Endothelial cell of umbilical vein (primary cell): ENCODE measurements at regions not wholly inside any gene's neighbourhood (a gene's known extent, or its start where the extent isn't known, plus 50 kb on each side); places are given as distances from the start of the nearest gene placed in this dataset.

Experiments used
- BruUV-seq: library from RNA; stranded (reverse); fragments of 400-500 nt; replicated peaks from 2 replicates; lab custom pipeline; 2021; lab: Mats Ljungman, UMichigan
- CTCF ChIA-PET: fragments of 300-600, 350-600 bp; sonication (Branson Sonifier 250); formaldehyde crosslinking; loops from one replicate; lab custom pipeline; 2021; ENCODE audit warnings: antibody characterized with exemption, inconsistent platforms; lab: Charles Lee
- POLR2A ChIA-PET: fragments of 300-600, 350-600 bp; sonication (Branson Sonifier 250); formaldehyde crosslinking; loops from one replicate; lab custom pipeline; 2021; ENCODE audit warnings: antibody characterized with exemption, inconsistent platforms; lab: Charles Lee
- DNase-seq: peaks from one replicate; pipeline ENCODE4 v3.0.0-alpha.2; 2011; ENCODE audit warnings: low read depth, low spot score
- FAIRE-seq: peaks from 2 replicates; lab custom pipeline; 2011; peaks lifted over from hg19 to GRCh38; lab: Jason Lieb, UNC
- H2AFZ ChIP-seq: 2 replicates; pipeline ENCODE4 v1.6.0; 2012; ENCODE audit warnings: low read depth, low read length, control low read depth, inconsistent platforms
- H3K27ac ChIP-seq: 2 replicates; pipeline ENCODE4 v1.5.1; 2011; ENCODE audit warnings: low read depth, mild to moderate bottlenecking, control low read depth, low read length, moderate library complexity; ENCODE audit not compliant: insufficient read depth
- H3K27me3 ChIP-seq, 2 experiments: 2 replicates each; pipeline versions ENCODE4 v1.6.0 to v1.6.1; 2011; ENCODE audit warnings: low read length in 2 of 2, mixed read lengths in 1 of 2; ENCODE audit not compliant: control insufficient read depth in 2 of 2, insufficient read depth in 2 of 2
- H3K36me3 ChIP-seq, 2 experiments: 2 replicates in 1 of 2; 3 replicates in 1 of 2; pipeline ENCODE4 v1.5.1; 2011; ENCODE audit warnings: low read length in 2 of 2, mild to moderate bottlenecking in 1 of 2, moderate library complexity in 1 of 2; ENCODE audit not compliant: control insufficient read depth in 2 of 2, insufficient read depth in 2 of 2; ENCODE audit errors: extremely low read depth in 1 of 2
- H3K4me1 ChIP-seq: 3 replicates; pipeline ENCODE4 v1.5.1; 2011; ENCODE audit warnings: mild to moderate bottlenecking, low read length; ENCODE audit not compliant: control insufficient read depth, insufficient read depth; ENCODE audit errors: extremely low read depth
- H3K4me2 ChIP-seq: 2 replicates; pipeline ENCODE4 v1.6.1; 2011; ENCODE audit warnings: low read length, control low read depth, mixed read lengths; ENCODE audit not compliant: insufficient read depth
- H3K4me3 ChIP-seq, 3 experiments: fragments of 200-600 bp in 1 of 3; sonication (generic), shearing (Covaris generic) in 1 of 3; replicated peaks in 1 of 3; 2 replicates each; pipeline ENCODE4 v1.5.1; 2011 to 2016; ENCODE audit warnings: control low read depth in 3 of 3, low read length in 3 of 3, mild to moderate bottlenecking in 2 of 3, inconsistent platforms in 1 of 3, low read depth in 1 of 3, moderate library complexity in 1 of 3; ENCODE audit not compliant: insufficient read depth in 1 of 3
- H3K79me2 ChIP-seq: 2 replicates; pipeline ENCODE4 v1.6.0; 2012; ENCODE audit warnings: low read length, inconsistent platforms; ENCODE audit not compliant: control insufficient read depth, insufficient read depth
- H3K9ac ChIP-seq: replicated peaks from 2 replicates; pipeline ENCODE3; 2011; ENCODE audit warnings: low read length, control low read depth; ENCODE audit not compliant: insufficient read depth; ENCODE audit errors: extremely low read depth
- H3K9me1 ChIP-seq: replicated peaks from 3 replicates; pipeline ENCODE4 v1.6.0; 2011; ENCODE audit warnings: mild to moderate bottlenecking, low read length; ENCODE audit not compliant: control insufficient read depth, insufficient read depth; ENCODE audit errors: extremely low read depth
- H3K9me3 ChIP-seq: replicated peaks from 2 replicates; pipeline ENCODE4 v1.5.1; 2012; ENCODE audit warnings: low read length, inconsistent platforms; ENCODE audit not compliant: control insufficient read depth, insufficient read depth
- H4K20me1 ChIP-seq: replicated peaks from 2 replicates; pipeline ENCODE3; 2011; ENCODE audit warnings: mild to moderate bottlenecking, low read length; ENCODE audit not compliant: control insufficient read depth, insufficient read depth; ENCODE audit errors: extremely low read depth
- EZH2 ChIP-seq: IDR thresholded peaks from 2 replicates; pipeline ENCODE4 v1.6.1; 2012; ENCODE audit warnings: borderline replicate concordance, low read depth, mild to moderate bottlenecking, moderate library complexity, low read length, inconsistent platforms; ENCODE audit not compliant: severe bottlenecking
- FOS ChIP-seq: IDR thresholded peaks from 2 replicates; pipeline ENCODE4 v1.6.1; 2011; ENCODE audit warnings: mild to moderate bottlenecking, low read length, moderate library complexity, borderline replicate concordance; ENCODE audit not compliant: insufficient read depth
- GATA2 ChIP-seq: IDR thresholded peaks from 2 replicates; pipeline ENCODE4 v1.7.0; 2011; ENCODE audit warnings: low read depth, mild to moderate bottlenecking, moderate library complexity, mixed read lengths, low read length; ENCODE audit not compliant: insufficient read length, insufficient read depth
- JUN ChIP-seq: IDR thresholded peaks from 2 replicates; pipeline ENCODE4 v1.6.1; 2011; ENCODE audit warnings: borderline replicate concordance, low read depth; ENCODE audit not compliant: insufficient read length, insufficient read depth
- POLR2A ChIP-seq: IDR thresholded peaks from 2 replicates; pipeline ENCODE4 v1.6.1; 2012; ENCODE audit warnings: low read depth, mild to moderate bottlenecking, control low read depth, low read length
- POLR2AphosphoS5 ChIP-seq: IDR thresholded peaks from 2 replicates; pipeline ENCODE4 v1.6.1; 2012; ENCODE audit warnings: low read depth, mild to moderate bottlenecking, control low read depth, low read length, moderate library complexity; ENCODE audit not compliant: insufficient read depth
- dilution Hi-C: fragments of 300-500 bp; cut with MboI; formaldehyde crosslinking; loops from one replicate; pipeline ENCODE4 v1.15.0; 2019; ENCODE audit warnings: low sequenced_read_pairs; ENCODE audit not compliant: extremely low pct_ligation_motif_present
- intact Hi-C: fragments of 100-400 bp; cut with micrococcal nuclease; formaldehyde crosslinking; loops from one replicate; pipeline ENCODE4 v1.10.0; 2022
- TF ChIP-seq, protein P1 (sequence below): IDR thresholded peaks from 2 replicates; pipeline ENCODE4 v1.6.1; 2011; ENCODE audit not compliant: insufficient read depth, insufficient read length
- TF ChIP-seq, protein P2 (sequence below), 2 donors: IDR thresholded peaks; 1 replicate in 1 of 2; 2 replicates in 1 of 2; pipeline ENCODE4 v1.5.1; 2011; ENCODE audit warnings: low read length in 2 of 2, mild to moderate bottlenecking in 2 of 2, moderate library complexity in 2 of 2, control low read depth in 1 of 2, inconsistent platforms in 1 of 2, low read depth in 1 of 2; ENCODE audit not compliant: insufficient read depth in 1 of 2; ENCODE audit errors: extremely low read depth in 1 of 2

DNA sequence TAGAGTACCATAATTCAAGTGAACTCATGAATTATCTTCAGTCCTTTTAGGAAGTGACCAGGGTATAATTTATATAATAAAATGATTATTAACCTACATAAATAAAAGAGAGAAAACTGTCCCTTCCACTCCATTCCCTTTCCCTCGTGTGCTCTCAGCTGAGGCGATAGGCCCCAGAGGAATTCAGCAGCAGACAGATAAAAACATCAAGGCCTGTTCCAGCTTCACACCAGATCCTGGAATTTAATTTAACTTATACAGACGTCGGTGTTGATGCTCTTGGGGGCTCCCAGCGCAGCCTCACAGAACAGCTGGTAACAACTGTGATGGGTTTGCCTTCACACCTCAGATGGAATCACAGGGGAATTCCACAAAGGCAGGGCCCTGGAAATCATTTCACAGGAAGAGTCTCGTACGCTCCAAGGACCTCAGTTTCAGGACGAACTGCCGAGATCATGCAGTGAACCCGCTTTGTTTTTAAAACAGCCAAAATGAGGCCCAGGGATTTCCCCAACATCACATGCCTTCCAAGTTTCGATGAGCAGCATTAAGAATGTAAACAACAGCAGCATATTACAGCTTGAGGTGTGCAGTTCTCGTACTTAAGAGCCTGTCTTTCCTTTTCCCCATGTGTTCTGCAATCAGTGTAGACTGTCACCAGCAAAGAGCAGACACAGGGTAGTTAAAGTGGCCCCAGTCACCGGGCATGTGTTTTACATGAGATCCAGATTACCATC lies 73.6 kb upstream of the ALDH1B1 start:
- Histone ChIP-seq H3K79me2 (no peaks in the 10 kb centered on the region), H3K27me3 (peaks cover 4 to 12% of the 10 kb centered on the region in 2 experiments), H3K4me2 (no peak overlapping the region), H4K20me1 (no peaks in the 10 kb centered on the region), H3K9me3 (no peaks in the 10 kb centered on the region), H3K27ac (no peak overlapping the region), H3K9ac (no peak overlapping the region), H2AFZ (no peak overlapping the region), H3K36me3 (no peaks in the 10 kb centered on the region), H3K4me1 (no peaks in the 10 kb centered on the region), H3K4me3 (no peak overlapping the region), H3K9me1 (no peaks in the 10 kb centered on the region)
- ChIA-PET CTCF (interaction anchor here (1.0 kb wide), 1 partner anchor 10 kb away, joined by 3 read pairs; no protein-coding TSS in a partner anchor), POLR2A (no interaction called here)
- BruUV-seq: no TSS peak
- TF ChIP-seq POLR2AphosphoS5: no peak
- TF ChIP-seq, protein P1, sequence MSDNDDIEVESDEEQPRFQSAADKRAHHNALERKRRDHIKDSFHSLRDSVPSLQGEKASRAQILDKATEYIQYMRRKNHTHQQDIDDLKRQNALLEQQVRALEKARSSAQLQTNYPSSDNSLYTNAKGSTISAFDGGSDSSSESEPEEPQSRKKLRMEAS: no peak
- DNase-seq (peak; percentile 7), FAIRE-seq (no peak)
- intact Hi-C loops: loop anchor here (10.0 kb wide), 1 partner anchor 56 kb away; no protein-coding TSS in a partner anchor
- dilution Hi-C loops: no loop called here

DNA sequence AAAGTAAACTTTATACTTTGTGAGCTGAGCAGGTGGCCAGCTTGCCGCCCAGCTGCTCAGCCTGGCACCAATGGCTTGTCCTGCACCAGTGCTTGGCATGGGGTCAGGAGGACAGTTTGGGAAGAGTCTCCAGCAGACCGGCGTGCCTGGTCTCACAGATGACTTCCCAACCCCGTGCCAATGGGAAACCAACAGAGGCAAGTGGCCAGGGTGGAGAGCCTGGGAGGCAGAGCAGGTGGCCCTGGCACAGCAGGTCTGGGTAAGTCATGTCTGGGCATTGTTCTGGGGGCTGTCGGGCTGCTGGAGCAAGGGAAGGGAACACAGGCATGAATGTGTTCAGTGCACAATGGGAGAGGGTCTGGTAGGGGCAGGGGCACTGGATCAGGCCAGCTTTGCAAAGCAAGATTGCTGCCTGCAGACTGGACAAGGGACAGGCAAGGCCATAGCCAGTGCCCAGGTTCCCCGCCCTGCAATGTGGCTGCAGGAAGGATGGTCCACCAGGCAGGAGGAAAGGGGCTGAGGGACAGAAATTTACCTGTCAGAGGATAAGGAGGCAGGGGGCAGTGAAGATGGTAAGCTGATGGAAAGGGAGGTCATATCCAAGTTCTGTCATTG lies 76.2 kb upstream of the ALDH1B1 start:
- Histone ChIP-seq H3K36me3 (no peaks in the 10 kb centered on the region), H3K4me1 (no peaks in the 10 kb centered on the region), H3K4me2 (no peak overlapping the region), H3K79me2 (no peaks in the 10 kb centered on the region), H3K27me3 (peaks cover 4 to 6% of the 10 kb centered on the region in 2 experiments), H3K27ac (no peak overlapping the region), H2AFZ (no peak overlapping the region), H3K9me1 (no peaks in the 10 kb centered on the region), H3K4me3 (no peak overlapping the region), H3K9me3 (no peaks in the 10 kb centered on the region), H4K20me1 (no peaks in the 10 kb centered on the region), H3K9ac (no peak overlapping the region)
- intact Hi-C loops: loop anchor here (10.0 kb wide), 1 partner anchor 59 kb away; no protein-coding TSS in a partner anchor
- dilution Hi-C loops: no loop called here
- FAIRE-seq: no peak
- BruUV-seq: no TSS peak
- no peak for DNase-seq
- CTCF ChIA-PET: no interaction called here
- POLR2A ChIA-PET: no interaction called here
- TF ChIP-seq GATA2 (no peak), FOS (no peak), POLR2AphosphoS5 (no peak), JUN (no peak), POLR2A (no peak), EZH2 (no peak)
- TF ChIP-seq, protein P2, sequence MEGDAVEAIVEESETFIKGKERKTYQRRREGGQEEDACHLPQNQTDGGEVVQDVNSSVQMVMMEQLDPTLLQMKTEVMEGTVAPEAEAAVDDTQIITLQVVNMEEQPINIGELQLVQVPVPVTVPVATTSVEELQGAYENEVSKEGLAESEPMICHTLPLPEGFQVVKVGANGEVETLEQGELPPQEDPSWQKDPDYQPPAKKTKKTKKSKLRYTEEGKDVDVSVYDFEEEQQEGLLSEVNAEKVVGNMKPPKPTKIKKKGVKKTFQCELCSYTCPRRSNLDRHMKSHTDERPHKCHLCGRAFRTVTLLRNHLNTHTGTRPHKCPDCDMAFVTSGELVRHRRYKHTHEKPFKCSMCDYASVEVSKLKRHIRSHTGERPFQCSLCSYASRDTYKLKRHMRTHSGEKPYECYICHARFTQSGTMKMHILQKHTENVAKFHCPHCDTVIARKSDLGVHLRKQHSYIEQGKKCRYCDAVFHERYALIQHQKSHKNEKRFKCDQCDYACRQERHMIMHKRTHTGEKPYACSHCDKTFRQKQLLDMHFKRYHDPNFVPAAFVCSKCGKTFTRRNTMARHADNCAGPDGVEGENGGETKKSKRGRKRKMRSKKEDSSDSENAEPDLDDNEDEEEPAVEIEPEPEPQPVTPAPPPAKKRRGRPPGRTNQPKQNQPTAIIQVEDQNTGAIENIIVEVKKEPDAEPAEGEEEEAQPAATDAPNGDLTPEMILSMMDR (IDR thresholded peaks at IDR 0.05; ENCODE audit: extremely low read depth in 1 of 2, insufficient read depth in 1 of 2, low read depth in 1 of 2, low read length in 2 of 2): no peak
- TF ChIP-seq, protein P1: no peak
